ENCODE measurements at regions not wholly inside any gene's neighbourhood (a gene's known extent, or its start where the extent isn't known, plus 50 kb on each side); places are given as distances from the start of the nearest gene placed in this dataset.

GRCh38 chr18:70426818-70427217 lies 138.0 kb downstream of the SOCS6 start:
- in situ Hi-C loops (cut with MboI; ENCODE audit: low pct_unique_long_range_greater_than_20kb, low sequenced_read_pairs, unreplicated experiment) = no loop called here
- DNase-seq (ENCODE audit: low spot score) = no peak
- TF ChIP-seq, protein P1, sequence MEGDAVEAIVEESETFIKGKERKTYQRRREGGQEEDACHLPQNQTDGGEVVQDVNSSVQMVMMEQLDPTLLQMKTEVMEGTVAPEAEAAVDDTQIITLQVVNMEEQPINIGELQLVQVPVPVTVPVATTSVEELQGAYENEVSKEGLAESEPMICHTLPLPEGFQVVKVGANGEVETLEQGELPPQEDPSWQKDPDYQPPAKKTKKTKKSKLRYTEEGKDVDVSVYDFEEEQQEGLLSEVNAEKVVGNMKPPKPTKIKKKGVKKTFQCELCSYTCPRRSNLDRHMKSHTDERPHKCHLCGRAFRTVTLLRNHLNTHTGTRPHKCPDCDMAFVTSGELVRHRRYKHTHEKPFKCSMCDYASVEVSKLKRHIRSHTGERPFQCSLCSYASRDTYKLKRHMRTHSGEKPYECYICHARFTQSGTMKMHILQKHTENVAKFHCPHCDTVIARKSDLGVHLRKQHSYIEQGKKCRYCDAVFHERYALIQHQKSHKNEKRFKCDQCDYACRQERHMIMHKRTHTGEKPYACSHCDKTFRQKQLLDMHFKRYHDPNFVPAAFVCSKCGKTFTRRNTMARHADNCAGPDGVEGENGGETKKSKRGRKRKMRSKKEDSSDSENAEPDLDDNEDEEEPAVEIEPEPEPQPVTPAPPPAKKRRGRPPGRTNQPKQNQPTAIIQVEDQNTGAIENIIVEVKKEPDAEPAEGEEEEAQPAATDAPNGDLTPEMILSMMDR (IDR thresholded peaks at IDR 0.05; ENCODE audit: extremely low read depth, insufficient read depth, missing control alignments) = no peak

GRCh38 chr18:70425236-70425635 lies 136.4 kb downstream of the SOCS6 start:
- DNase-seq (ENCODE audit: low spot score) = no peak
- in situ Hi-C loops (cut with MboI; ENCODE audit: low pct_unique_long_range_greater_than_20kb, low sequenced_read_pairs, unreplicated experiment) = no loop called here
- TF ChIP-seq, protein P1 (IDR thresholded peaks at IDR 0.05; ENCODE audit: extremely low read depth, insufficient read depth, missing control alignments) = no peak

GRCh38 chr18:70423988-70424387 lies 135.1 kb downstream of the SOCS6 start:
- TF ChIP-seq, protein P1 (IDR thresholded peaks at IDR 0.05; ENCODE audit: extremely low read depth, insufficient read depth, missing control alignments) = no peak
- in situ Hi-C loops (cut with MboI; ENCODE audit: low pct_unique_long_range_greater_than_20kb, low sequenced_read_pairs, unreplicated experiment) = no loop called here
- no peak for DNase-seq (ENCODE audit: low spot score)

GRCh38 chr18:70423120-70423519 lies 134.3 kb downstream of the SOCS6 start:
- in situ Hi-C loops (cut with MboI; ENCODE audit: low pct_unique_long_range_greater_than_20kb, low sequenced_read_pairs, unreplicated experiment) = no loop called here

GRCh38 chr18:70422391-70422965 lies 133.6 kb downstream of the SOCS6 start:
- TF ChIP-seq, protein P1 (IDR thresholded peaks at IDR 0.05; ENCODE audit: extremely low read depth, insufficient read depth, missing control alignments) = no peak
- no peak for DNase-seq (ENCODE audit: low spot score)
- in situ Hi-C loops (cut with MboI; ENCODE audit: low pct_unique_long_range_greater_than_20kb, low sequenced_read_pairs, unreplicated experiment) = no loop called here

More at GRCh38 chr18:70423120-70423519, 134.3 kb downstream of the SOCS6 start:
- TF ChIP-seq, protein P1 (IDR thresholded peaks at IDR 0.05; ENCODE audit: extremely low read depth, insufficient read depth, missing control alignments) = no peak
- DNase-seq (ENCODE audit: low spot score) = no peak

- DNase-seq (ENCODE audit: low spot score) = no peak
- TF ChIP-seq, protein P1 (IDR thresholded peaks at IDR 0.05; ENCODE audit: extremely low read depth, insufficient read depth, missing control alignments) = no peak
- in situ Hi-C loops (cut with MboI; ENCODE audit: low pct_unique_long_range_greater_than_20kb, low sequenced_read_pairs, unreplicated experiment) = no loop called here
Observed at GRCh38 chr18:70421471-70422390, 132.9 kb downstream of the SOCS6 start.
